HG03175 (cell line): ENCODE measurements at regions not wholly inside any gene's neighbourhood (a gene's known extent, or its start where the extent isn't known, plus 50 kb on each side); places are given as distances from the start of the nearest gene placed in this dataset.
"Not testable (repeated sequence)": the region's sequence is repeated elsewhere in the genome, so short reads cannot be mapped to it uniquely, and the experiment has no call there.

ENCODE experiments used
- ATAC-seq: cut with Tn5 transposase; IDR thresholded peaks from one replicate; pipeline ENCODE4 v1.9.1; 2021; ENCODE audit warnings: mild to moderate bottlenecking, moderate library complexity; ENCODE audit not compliant: unreplicated experiment

DNA sequence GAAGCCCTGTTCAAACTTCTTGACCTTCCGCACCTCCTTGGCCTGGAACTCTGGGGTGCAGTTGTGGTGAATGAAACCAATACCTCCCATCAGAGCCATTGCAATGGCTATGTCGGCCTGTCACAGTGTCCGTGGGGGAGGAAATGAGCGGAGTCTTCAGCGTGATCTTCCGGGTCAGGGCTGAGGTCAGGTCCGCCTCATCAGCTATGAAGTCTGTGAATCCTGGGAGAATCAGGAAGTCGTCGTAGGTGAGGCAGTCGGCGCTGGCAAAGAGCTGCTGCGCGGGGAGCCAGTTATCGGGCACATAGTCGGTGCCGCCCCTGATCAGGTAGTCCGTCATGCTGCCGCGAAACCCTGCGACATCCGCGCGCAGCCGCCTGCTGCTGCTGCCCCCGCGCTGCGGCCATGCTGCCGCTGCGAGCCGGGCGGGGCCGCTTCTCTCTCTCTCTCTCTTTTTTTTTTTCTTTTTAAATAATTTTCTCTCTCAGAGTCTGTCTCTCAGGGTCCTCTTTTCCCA lies 154.1 kb upstream of the ZSWIM2 start:
- no peak for ATAC-seq

DNA sequence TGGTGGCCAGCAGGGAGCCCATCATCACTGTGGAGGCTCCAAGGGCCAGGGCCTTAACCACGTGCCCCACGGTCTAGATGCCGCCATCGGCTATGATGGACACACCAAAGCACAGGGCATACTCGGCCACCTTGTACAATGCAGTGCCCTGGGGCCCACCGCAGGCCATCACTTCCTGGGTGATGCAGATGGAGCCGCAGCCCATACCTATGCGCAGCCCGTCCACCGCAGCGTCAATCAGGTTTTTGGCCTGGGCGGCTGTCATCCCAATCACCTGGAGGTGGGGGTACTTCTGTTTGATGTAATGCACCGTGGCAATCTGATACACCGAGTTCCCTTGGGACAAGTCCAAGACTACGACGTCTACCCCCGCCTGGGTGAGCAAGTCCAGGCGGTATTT lies 153.3 kb upstream of the ZSWIM2 start:
- ATAC-seq = no peak

DNA sequence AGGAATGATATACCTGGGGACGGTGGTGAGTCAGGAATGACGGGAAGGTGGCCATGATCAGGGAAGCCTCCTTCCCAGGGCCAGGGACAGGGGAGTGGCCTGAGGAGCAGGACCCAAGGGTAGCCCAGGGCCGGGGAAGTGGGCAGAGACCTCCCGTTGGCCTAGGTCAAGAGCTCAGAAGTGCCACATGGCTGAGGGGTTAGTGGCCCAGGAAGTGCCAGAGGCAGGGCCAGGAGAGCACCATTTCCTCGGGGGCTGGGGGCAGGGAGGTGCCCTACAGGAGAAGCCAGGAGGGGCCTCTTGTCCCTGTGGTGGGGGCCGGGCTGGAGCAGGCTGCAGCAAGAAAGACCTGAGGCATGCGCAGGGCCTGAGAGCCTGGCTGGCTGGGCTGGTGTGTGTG lies 152.3 kb upstream of the ZSWIM2 start:
- no peak for ATAC-seq

DNA sequence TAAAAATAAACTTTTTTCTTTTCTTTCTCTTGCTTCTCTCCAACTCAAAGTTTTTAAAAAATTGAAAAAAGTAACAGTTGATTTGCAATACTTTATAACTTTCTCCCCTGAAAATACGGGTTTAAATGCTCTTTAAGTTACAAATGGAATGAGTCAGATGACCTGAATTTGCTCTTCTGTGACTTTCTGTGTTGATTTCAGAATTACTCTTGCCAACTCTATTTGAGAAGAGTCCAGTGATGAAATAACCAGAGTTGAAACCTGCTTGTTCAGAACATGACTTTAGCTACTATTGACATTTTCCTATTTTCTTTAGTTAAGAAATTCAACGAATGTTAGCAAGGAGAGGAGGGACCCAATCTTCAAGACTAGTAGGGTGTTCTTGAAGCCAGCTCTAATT lies 146.1 kb upstream of the ZSWIM2 start:
- ATAC-seq = no peak

DNA sequence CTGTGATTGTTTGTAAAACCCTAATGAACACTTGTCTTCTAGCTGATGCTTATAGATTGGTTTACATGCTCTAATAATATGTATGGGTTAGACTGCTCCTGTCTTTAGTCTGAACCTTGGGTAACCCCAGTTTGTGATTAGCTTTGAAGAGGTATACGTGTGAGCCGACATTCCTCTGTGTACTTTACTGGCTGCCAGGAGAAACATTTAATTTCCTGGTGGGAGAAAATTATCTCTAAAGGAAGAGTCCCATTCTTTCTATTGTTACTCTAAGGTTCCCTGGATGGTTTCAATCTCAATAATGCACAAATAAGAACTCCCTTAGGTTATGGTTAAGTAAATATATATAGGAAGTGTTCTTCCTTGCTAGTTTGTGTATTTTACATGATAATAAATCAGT lies 143.6 kb upstream of the ZSWIM2 start:
- no peak for ATAC-seq

DNA sequence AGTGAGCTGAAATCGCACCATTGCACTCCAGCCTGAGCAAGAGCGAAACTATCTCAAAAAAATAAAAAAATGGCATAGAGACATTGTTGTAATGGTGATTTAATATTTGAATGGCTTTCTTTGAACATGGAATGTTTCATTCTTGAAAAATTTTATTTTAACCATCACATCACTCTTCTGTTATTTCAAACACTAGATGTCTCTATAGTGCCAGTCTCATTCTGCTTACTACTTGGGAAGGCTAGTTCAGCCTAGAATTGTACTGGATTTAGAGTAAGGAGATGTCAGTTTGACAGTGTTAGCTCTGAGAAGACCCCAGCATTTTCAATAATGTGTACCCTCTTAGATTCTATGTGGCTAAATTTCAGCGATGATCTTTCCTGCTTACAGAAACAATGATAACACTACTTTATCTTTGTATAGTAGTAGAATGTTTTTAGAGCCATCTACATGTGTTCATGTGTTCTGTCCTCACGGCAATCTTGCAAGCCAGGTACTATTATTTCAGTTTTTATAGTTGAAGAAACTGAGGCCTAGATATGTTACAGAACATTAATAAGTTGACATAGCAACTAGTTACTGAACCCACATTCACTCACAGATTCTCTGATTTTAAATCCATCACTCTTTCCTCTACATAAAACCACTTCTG lies 142.9 kb upstream of the ZSWIM2 start:
- no peak for ATAC-seq

DNA sequence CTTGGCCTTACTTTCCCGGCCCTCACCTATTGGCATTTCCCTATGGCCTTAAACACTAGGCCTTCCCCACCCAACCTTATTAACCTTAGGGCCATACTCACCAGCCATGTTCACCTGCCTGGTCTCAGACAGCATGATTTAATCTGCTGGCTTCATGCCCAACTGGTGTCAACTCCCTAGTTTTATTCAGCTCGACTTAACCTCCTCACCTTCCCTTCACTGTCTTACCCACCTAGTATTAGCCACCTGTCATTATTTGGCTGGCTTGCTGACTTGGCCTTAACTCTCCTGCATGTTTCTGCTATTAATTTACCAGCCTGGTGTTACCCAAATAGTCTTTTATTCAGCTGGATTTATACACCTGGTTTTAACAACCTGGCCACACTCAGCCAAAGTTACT lies 136.0 kb upstream of the ZSWIM2 start:
- ATAC-seq = no peak

DNA sequence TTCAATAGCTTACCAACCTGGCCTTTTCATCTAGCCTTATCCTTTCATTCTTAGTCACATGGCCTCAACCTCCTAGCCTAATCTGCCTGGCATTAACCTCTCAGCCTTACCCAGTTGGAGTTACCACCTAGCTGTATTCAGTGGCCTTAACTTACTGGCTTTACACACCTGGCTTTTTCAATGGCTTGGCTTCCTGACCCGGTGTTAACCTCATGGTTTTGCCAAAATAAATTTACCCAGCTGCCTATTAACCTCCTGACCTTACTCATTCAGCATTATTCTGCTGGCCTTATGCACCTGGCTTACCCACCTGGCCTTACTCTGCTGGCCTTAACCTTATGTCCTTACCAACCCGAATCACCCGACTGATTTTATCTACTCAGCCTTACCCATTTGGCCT lies 135.5 kb upstream of the ZSWIM2 start:
- ATAC-seq = no peak

DNA sequence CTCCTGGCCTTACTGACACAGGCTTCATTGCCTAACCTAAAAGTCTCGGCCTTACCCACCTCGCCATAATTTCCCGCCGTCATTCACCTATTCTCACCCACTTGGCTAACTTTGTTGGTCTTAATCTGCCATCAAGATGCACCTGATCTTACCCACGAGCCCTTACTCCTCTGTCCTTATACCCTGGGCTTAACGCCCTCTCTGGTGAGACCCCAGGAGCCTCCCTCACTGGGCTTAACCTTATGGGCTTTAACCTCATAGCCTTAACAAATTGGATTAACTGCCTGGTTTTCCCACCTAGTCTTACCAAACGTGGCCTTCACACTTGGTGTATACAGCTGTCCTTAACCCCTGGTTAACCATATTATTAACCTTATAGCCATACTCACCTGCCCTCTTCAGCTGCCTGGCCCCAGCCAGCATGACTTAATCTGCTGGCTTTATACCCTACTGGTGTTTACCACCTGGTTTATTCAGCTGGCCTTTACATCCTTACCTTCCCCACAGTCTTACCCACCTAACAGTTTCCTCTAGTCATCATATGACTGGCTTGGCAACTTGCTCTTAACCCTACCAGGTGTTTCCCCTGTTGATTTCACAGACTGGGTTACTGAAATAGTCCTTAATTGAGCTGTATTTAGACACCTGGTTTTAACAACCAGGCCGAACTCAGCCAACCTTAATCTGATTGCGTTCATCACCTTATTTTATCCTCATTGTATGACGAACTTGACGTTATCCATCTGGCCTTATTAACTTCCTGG lies 132.0 kb upstream of the ZSWIM2 start:
- no peak for ATAC-seq

DNA sequence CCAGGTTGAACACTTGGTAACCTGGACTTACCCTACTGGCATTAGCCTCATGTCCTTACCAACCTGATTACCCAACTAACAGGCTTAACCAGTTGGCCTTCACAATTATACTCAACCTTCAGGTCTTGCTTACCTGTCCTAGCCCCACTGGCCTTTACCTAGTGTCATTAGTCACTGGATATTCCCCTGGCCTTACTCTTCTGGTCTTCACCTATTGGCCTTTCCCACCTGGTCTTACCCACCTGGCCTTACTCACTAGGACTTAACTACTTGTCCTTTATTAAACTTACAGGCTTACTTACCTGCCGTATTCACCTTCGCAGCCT lies 131.1 kb upstream of the ZSWIM2 start:
- ATAC-seq = no peak

DNA sequence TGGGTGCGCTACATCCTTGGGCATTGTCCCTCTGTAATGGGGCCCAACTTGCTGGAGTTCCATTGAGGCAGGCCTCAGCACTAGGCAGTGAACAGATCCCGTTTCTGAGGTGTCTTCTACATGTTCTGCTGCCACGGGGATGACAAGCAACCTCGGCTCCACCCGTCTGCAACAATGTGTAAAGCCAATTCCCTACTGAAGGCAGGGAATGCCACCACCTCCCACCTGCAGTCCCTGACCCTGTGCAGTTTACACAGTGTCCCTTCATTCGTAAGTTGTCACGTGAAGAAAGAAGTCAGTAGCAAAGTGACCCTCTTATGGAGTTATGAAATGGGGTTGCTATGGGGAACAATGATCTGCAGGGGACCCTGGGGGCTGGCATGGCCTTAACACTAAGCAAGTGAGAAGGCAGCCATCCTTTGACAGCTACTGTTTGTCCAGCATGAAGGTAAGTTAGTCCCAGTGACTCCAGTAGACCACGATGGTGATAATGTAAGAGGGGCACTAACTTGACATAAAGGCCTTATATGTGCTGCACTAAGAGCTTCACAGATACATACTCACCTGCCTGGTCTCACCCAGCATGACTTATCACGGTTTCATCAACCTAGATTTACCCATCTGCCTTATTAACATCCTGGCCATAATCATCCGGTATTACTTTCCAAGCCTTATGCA lies 130.6 kb upstream of the ZSWIM2 start:
- ATAC-seq = no peak

DNA sequence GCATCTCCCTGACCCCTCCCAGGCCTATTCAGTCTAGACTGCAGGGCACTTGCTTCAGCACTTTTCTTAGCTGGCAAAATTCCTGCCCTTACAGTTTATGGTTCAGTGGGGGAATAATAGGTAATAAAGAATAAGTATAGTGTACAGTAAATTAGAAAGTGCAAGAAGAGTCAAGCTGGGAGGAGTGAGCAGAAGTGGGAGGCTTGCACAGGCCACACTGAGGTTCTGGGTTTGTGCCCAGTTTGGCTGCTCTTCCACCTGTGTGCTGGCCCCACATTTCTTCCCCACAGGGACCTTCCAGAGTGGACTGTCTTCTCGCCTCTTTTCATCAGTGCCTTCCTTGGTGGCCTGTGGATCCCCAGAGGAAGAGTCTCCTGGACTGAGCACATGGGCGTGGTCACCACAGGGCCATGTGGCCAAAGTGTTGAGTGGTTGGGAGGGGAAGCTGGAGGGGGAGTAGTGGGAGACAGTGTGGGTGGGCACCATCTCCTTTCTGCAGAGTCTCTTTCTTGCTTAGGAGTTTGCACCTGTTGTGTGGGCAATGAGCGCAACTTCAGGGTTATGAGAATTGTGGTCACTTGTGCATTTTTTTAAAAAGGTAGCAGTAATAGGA lies 128.6 kb upstream of the ZSWIM2 start:
- ATAC-seq = no peak

DNA sequence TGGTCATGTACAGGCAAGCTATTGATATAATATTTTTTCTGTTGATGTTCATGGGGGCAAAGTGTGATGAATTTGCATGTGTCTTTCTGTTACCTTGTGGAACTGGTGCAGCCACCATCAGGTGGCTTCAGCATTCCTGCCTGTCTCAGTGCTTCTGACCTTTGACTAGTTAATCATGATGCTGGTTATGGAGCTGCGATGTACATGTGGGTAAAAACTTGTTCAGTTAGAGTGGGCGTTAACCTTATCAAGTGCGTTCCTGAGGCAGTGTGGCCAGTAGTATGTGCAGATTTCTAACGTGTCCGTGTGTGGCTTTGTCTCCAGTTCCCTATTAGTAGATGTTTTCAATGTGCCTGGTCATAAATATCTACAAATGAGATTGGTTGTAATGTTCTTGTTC lies 127.4 kb upstream of the ZSWIM2 start:
- no peak for ATAC-seq

DNA sequence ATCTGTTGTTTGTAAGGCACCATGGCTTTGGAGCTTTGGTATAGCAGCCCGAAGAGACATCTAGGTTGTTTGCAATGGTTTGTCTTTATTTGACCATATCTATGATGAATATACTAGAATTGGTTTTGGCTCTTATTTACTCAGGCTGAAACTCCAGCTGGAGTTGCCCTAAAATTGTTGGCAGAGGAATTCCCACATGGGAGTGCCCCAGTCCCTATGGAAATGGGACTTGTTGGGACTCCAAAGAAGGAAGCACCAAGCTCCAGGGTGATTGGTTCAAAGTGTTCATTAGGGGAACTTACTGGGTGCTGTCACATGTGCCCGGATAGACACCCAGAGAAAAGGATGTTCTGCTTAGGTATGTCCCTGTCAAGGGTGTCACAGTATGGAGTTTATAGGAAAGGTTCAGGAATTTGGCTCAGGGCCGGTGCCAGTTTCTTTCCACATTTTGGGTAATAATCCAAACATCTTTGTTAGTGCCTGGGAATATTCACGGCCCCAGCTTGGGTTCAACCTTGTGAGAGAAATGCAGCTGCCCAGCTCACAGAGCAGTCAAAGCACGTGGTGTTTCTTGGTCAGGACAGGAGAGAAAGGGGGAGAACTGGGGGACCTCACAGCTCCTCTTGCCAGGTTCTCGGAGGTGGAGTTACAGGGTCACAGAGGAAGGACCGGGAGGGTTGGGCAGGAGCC lies 123.5 kb upstream of the ZSWIM2 start:
- ATAC-seq = no peak

DNA sequence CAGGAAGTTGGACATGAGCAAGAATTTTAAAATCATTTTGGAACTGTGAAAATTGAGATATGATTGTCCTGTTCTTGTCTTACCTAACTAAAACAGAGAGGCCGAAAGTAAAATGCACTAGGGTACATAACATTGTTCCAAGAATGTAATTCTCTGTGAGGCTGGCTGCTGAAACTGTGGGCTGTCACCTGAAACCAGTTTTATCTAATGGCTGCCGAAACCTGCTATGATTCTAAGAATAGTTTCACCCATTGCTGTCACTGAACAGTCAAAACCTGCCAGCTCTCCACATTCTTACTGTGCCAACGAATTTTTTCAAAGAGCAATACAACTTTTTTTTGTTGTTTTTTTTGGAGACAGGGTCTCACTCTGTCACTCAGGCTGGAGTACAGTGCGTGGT lies 119.3 kb upstream of the ZSWIM2 start:
- ATAC-seq = peak; percentile 79

DNA sequence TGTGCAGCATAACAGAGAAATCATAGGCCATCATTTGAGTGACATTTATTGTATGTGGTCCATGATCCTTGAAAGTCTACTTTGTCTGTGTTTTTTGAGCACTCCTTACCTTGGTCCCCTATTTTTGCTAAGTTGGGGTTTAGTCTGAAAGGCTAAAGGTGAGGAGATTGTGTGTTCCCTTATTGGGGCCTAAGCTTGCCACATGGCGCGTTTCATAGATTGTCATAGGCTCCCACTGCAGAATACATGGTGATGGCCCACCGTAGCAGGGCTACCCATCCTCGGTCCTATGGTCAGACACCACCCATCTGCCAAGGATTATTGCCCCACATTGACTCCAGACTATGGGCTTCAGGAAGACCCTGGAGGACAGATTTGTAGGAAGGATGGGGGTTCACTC lies 117.0 kb upstream of the ZSWIM2 start:
- ATAC-seq = no peak

DNA sequence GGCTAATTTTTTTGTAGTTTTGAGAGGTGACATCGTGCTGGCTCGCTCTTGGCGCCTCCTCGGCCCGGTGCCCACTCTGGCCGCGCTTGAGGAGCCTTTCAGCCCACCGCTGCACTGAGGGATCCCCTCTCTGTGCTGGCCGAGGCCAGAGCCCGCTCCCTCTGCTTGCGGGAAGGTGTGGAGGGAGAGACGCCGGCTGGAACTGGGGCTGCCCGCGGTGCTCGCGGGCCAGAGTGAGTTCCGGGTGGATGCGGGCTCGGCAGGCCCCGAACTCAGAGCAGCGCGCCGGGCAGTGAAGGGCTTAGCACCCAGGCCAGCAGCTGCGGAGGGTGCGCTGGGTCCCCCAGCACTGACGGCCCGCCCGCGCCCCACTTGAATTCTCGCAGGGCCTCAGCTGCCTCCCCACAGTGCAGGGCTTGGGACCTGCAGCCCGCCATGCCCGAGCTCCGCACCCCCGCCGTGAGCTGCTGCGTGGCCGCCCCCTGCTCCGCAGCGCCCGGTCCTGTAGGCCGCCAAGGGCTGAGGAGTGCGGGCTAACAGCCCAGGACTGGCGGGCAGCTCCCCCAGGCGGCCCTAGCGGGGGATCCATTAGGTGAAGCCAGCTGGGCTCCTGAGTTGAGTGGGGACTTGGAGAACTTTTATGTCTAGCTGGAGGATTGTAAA lies 113.2 kb upstream of the ZSWIM2 start:
- ATAC-seq = no peak

DNA sequence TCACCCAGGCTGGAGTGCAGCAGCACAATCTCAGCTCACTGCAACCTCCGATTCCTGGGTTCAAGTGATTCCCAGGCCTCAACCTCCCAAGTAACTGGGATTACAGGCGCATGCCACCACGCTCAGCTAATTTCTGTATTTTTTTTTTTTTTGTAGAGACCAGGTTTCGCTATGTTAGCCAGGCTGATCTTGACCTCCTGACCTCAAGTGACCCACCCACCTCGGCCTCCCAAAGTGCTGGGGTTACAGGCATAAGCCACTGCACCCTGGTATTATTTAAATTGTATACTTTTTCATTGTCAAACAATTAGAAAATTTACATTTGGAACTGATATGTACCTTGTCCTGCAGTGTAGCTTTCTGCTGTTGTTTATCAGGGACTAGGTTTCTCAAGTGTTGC lies 111.3 kb upstream of the ZSWIM2 start:
- ATAC-seq = not testable (repeated sequence)

DNA sequence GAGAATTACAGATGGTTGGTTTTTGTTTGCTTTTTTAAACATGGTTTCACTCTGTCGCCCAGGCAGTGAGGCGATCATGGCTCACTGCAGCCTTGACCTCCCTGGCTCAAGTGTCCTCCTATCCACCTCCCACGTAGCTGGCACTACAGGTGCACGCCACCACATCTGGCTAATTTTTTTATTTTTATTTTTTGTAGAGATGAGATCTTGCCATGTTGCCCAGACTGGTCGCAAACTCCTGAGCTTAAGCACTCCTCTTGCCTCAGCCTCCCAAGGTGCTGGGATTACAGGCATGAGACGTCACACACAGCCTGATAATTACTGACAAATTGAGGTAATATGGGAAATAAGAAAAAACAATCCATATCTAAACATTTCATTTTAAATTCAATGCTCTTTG lies 110.5 kb upstream of the ZSWIM2 start:
- ATAC-seq = no peak

DNA sequence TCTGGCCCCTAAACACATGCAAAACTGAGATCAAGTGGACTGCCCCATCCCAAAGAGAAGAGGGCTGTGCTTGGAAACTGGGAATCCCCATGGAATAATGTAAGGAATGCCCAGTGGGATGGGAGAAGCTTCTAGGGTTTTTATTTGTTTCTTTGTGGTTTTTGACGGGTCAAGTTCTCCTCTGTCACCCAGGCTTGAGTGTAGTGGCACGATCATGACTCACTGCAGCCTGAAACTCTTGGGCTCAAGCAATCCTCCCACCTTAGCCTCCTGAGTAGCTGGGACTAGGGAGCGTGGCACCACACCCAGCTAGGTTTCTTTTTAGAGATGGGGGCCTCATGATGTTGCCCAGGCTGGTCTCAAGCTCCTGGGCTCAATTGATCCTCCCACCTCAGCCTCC lies 101.7 kb upstream of the ZSWIM2 start:
- no peak for ATAC-seq
